HEK293T (cell line): ENCODE measurements at regions not wholly inside any gene's neighbourhood (a gene's known extent, or its start where the extent isn't known, plus 50 kb on each side); places are given as distances from the start of the nearest gene placed in this dataset.

Experiments
- BHLHE40 ChIP-seq: fragments of 450-650 bp; IDR thresholded peaks from 2 replicates; pipeline ENCODE4 v1.6.1; 2016; ENCODE audit warnings: mild to moderate bottlenecking, moderate library complexity, borderline replicate concordance
- FOXA1 ChIP-seq: fragments of 450-650 bp; IDR thresholded peaks from 2 replicates; pipeline ENCODE4 v1.6.1; 2016; ENCODE audit warnings: mild to moderate bottlenecking
- FOXM1 ChIP-seq: fragments of 450-650 bp; IDR thresholded peaks from 2 replicates; pipeline ENCODE4 v1.6.1; 2017; ENCODE audit warnings: mild to moderate bottlenecking, borderline replicate concordance
- L3MBTL2 ChIP-seq: fragments of 450-650 bp; conservative IDR thresholded peaks from 2 replicates; pipeline ENCODE4 v1.6.1; 2016; ENCODE audit warnings: mild to moderate bottlenecking
- NFRKB ChIP-seq: fragments of 450-650 bp; IDR thresholded peaks from 2 replicates; pipeline ENCODE4 v1.6.1; 2016; ENCODE audit warnings: mild to moderate bottlenecking, moderate library complexity
- SUZ12 ChIP-seq: fragments of 450-650 bp; IDR thresholded peaks from 2 replicates; pipeline ENCODE4 v1.6.1; 2016; ENCODE audit warnings: mild to moderate bottlenecking

DNA sequence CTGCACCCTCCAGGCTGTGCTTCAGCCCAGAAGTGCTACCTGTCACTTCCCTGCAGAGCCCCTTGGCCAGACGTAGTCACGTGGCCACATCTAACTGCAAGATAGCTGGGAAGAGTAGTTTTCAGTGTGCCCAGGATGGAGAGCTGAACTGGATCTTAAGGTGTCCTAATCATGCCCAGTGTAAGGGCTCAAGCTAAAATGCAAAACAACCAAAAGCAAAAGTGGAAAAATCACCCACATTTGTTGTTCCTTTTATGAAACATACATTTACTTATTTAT, 59.4 kb upstream of the ROR1 start:
- TF ChIP-seq SUZ12 (no peak), FOXM1 (no peak), FOXA1 (no peak), L3MBTL2 (no peak), BHLHE40 (no peak), NFRKB (no peak)
